SK-N-SH (cell line): ENCODE measurements at regions not wholly inside any gene's neighbourhood (a gene's known extent, or its start where the extent isn't known, plus 50 kb on each side); places are given as distances from the start of the nearest gene placed in this dataset.
"Not testable (repeated sequence)": the region's sequence is repeated elsewhere in the genome, so short reads cannot be mapped to it uniquely, and the experiment has no call there.

Experiments
- CTCF ChIA-PET: fragments of 300-600, 350-600 bp; formaldehyde crosslinking; extraction: SDS; loops from one replicate; lab custom pipeline; 2021; lab: Yijun Ruan, JAX
- POLR2A ChIA-PET: fragments of 350-600 bp; sonication (Branson Sonifier 250); formaldehyde crosslinking; extraction: SDS; loops from one replicate; lab custom pipeline; 2020; ENCODE audit warnings: antibody characterized with exemption, inconsistent platforms; lab: Yijun Ruan, JAX
- DNase-seq: peaks from one replicate; pipeline ENCODE4 v3.0.0; 2012
- H2AFZ ChIP-seq: fragments of 200-600 bp; sonication (generic); 2 replicates; pipeline ENCODE4 v1.8.1; 2016; ENCODE audit warnings: antibody characterized with exemption, mild to moderate bottlenecking, low read depth
- H3F3A ChIP-seq: fragments of 200-600 bp; sonication (generic); replicated peaks from 2 replicates; pipeline ENCODE3; 2016; ENCODE audit warnings: antibody characterized with exemption, mild to moderate bottlenecking; ENCODE audit not compliant: insufficient read depth
- H3K27ac ChIP-seq, 2 experiments: fragments of 200-500 bp in 1 of 2; fragments of 200-600 bp in 1 of 2; sonication (Bioruptor generic) in 1 of 2; sonication (generic), shearing (Covaris generic) in 1 of 2; 2 replicates each; pipeline versions ENCODE4 v1.5.1 to v1.6.1; 2014 to 2016; ENCODE audit warnings: low read depth in 2 of 2, inconsistent platforms in 1 of 2, low read length in 1 of 2, mild to moderate bottlenecking in 1 of 2, mixed read lengths in 1 of 2
- H3K27me3 ChIP-seq: fragments of 200-600 bp; sonication (generic), shearing (Covaris generic); 2 replicates; pipeline ENCODE4 v1.6.1; 2016; ENCODE audit warnings: mixed run types; ENCODE audit not compliant: insufficient read depth
- H3K36me3 ChIP-seq, 2 experiments: fragments of 200-500 bp in 1 of 2; fragments of 200-600 bp in 1 of 2; sonication (Bioruptor generic) in 1 of 2; sonication (generic) in 1 of 2; replicated peaks in 1 of 2; 2 replicates each; pipeline versions ENCODE3 to v1.5.1; 2014 to 2016; ENCODE audit warnings: low read length in 1 of 2, mild to moderate bottlenecking in 1 of 2; ENCODE audit not compliant: insufficient read depth in 2 of 2, control insufficient read depth in 1 of 2
- H3K4me1 ChIP-seq, 2 experiments: fragments of 200-500 bp in 1 of 2; fragments of 200-600 bp in 1 of 2; sonication (Bioruptor generic) in 1 of 2; sonication (generic), shearing (Covaris generic) in 1 of 2; 2 replicates each; pipeline versions ENCODE4 v1.5.1 to v1.6.1; 2014 to 2016; ENCODE audit warnings: low read depth in 1 of 2, low read length in 1 of 2, mixed run types in 1 of 2; ENCODE audit not compliant: insufficient read depth in 2 of 2, control insufficient read depth in 1 of 2
- H3K4me2 ChIP-seq: fragments of 200-600 bp; sonication (generic), shearing (Covaris generic); 2 replicates; pipeline ENCODE4 v1.6.1; 2017; ENCODE audit warnings: mixed run types
- H3K4me3 ChIP-seq, 2 experiments: fragments of 200-500 bp in 1 of 2; fragments of 200-600 bp in 1 of 2; sonication (Bioruptor generic) in 1 of 2; sonication (generic), shearing (Covaris generic) in 1 of 2; 2 replicates each; pipeline versions ENCODE4 v1.5.1 to v1.8.1; 2014 to 2016; ENCODE audit warnings: low read depth in 2 of 2, inconsistent platforms in 1 of 2, low read length in 1 of 2, mild to moderate bottlenecking in 1 of 2, mixed read lengths in 1 of 2, moderate library complexity in 1 of 2
- H3K79me2 ChIP-seq: fragments of 200-600 bp; sonication (generic); 2 replicates; pipeline ENCODE4 v1.8.1; 2017; ENCODE audit warnings: mild to moderate bottlenecking; ENCODE audit not compliant: insufficient read depth
- H3K9ac ChIP-seq: fragments of 200-600 bp; sonication (generic); 2 replicates; pipeline ENCODE4 v1.6.1; 2017; ENCODE audit warnings: mixed run types
- H3K9me2 ChIP-seq: fragments of 200-600 bp; sonication (generic); 2 replicates; pipeline ENCODE4 v1.6.1; 2017; ENCODE audit warnings: mixed run types
- H3K9me3 ChIP-seq: fragments of 200-600 bp; sonication (generic); 2 replicates; pipeline ENCODE4 v1.6.1; 2017; ENCODE audit warnings: mixed run types, mild to moderate bottlenecking, moderate library complexity
- H4K20me1 ChIP-seq: fragments of 200-600 bp; sonication (generic); 2 replicates; pipeline ENCODE4 v1.6.1; 2017; ENCODE audit warnings: mild to moderate bottlenecking, mixed run types; ENCODE audit not compliant: insufficient read depth
- CHD2 ChIP-seq: fragments of 150-350 bp; IDR thresholded peaks from 2 replicates; pipeline ENCODE4 v1.6.1; 2018; ENCODE audit warnings: low read length; ENCODE audit not compliant: partially characterized antibody
- ELF1 ChIP-seq: IDR thresholded peaks from 2 replicates; pipeline ENCODE4 v1.4.0; 2012
- EP300 ChIP-seq, 2 experiments: IDR thresholded peaks; 2 replicates each; pipeline versions ENCODE4 v1.4.0 to v1.6.1; 2012; ENCODE audit warnings: borderline replicate concordance in 1 of 2, low read depth in 1 of 2, low read length in 1 of 2
- FOSL2 ChIP-seq: IDR thresholded peaks from 2 replicates; pipeline ENCODE4 v1.4.0; 2012; ENCODE audit warnings: low read depth, mild to moderate bottlenecking, moderate library complexity, borderline replicate concordance
- FOXJ3 ChIP-seq: sonication (generic); formaldehyde crosslinking; IDR thresholded peaks from 2 replicates; pipeline ENCODE4 v1.5.1; 2020; ENCODE audit warnings: mild to moderate bottlenecking, missing genetic modification reagents
- GABPA ChIP-seq: IDR thresholded peaks from 2 replicates; pipeline ENCODE4 v1.4.0; 2012; ENCODE audit warnings: low read depth, mild to moderate bottlenecking
- JUND ChIP-seq: IDR thresholded peaks from 2 replicates; pipeline ENCODE4 v1.4.0; 2012
- MEF2A ChIP-seq: IDR thresholded peaks from 2 replicates; pipeline ENCODE4 v1.4.0; 2012; ENCODE audit warnings: low read depth, borderline replicate concordance
- MXI1 ChIP-seq: IDR thresholded peaks from 2 replicates; pipeline ENCODE4 v1.6.1; 2012; ENCODE audit warnings: mild to moderate bottlenecking, low read depth, low read length, improper control_type of control experiment
- NFIC ChIP-seq: IDR thresholded peaks from 2 replicates; pipeline ENCODE4 v1.4.0; 2012; ENCODE audit warnings: borderline replicate concordance
- POLR2AphosphoS5 ChIP-seq: IDR thresholded peaks from 2 replicates; pipeline ENCODE4 v1.6.1; 2012; ENCODE audit warnings: low read depth, low read length
- RCOR1 ChIP-seq: fragments of 150-350 bp; IDR thresholded peaks from 2 replicates; pipeline ENCODE4 v1.6.1; 2017; ENCODE audit warnings: antibody characterized with exemption, low read length
- RXRA ChIP-seq: IDR thresholded peaks from 2 replicates; pipeline ENCODE4 v1.4.0; 2012; ENCODE audit warnings: low read depth, mild to moderate bottlenecking, borderline replicate concordance
- TAF1 ChIP-seq: IDR thresholded peaks from 2 replicates; pipeline ENCODE4 v1.6.1; 2012; ENCODE audit warnings: low read depth, mild to moderate bottlenecking, low read length, moderate library complexity, borderline replicate concordance
- TEAD4 ChIP-seq: IDR thresholded peaks from 2 replicates; pipeline ENCODE4 v1.4.0; 2012; ENCODE audit warnings: mild to moderate bottlenecking, borderline replicate concordance; ENCODE audit not compliant: insufficient read depth
- WGBS: methylation state at CpG from one replicate; pipeline ENCODE4 v1.1.6; 2017; ENCODE audit warnings: low lambda C conversion rate; 5-methylcytosine and 5-hydroxymethylcytosine counted together
- TF ChIP-seq, protein P1 (sequence below): fragments of 200-600 bp; sonication (generic); IDR thresholded peaks from 2 replicates; pipeline ENCODE4 v1.6.1; 2017; ENCODE audit warnings: antibody characterized with exemption, mild to moderate bottlenecking, moderate library complexity
- TF ChIP-seq, protein P2 (sequence below): IDR thresholded peaks from 2 replicates; pipeline ENCODE4 v1.4.0; 2012; ENCODE audit warnings: low read depth, borderline replicate concordance
- TF ChIP-seq, protein P3 (sequence below): fragments of 150-350 bp; IDR thresholded peaks from 2 replicates; pipeline ENCODE4 v1.6.1; 2017; ENCODE audit warnings: antibody characterized with exemption, low read length, low read depth, borderline replicate concordance

DNA sequence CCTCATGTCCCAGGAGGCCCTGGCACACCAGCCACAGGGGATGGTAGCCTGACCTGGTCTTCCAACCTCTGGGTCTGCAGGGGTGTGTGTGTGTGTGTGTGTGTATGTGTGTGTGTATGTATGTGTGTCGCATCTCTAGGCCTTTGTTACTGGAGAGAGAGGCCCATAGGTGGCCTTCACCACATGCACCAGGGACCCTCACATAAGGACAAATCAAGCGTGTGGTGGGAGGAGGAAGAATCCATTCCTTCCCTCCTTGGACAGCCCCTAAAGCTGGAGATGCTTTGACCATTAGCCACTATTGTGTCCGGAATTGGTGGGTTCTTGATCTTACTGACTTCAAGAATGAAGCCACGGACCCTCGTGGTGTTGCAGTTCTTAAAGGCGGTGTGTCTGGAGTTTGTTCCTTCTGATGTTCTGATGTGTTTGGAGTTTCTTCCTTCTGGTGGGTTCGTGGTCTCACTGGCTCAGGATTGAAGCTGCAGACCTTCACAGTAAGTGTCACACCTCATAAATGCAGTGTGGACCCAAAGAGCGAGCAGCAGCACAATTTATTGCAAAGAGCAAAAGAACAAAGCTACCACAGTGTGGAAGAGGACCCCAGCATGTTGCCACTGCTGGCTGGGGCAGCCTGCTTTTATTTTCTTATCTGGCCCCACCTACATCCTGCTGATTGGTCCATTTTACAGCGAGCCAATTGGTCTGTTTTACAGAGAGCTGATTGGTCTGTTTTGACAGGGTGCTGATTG is 104.1 kb downstream of the DDX1 start:
- DNase-seq: no peak
- H3K27ac ChIP-seq: no peak overlapping the region
- H3K9me3 ChIP-seq: no peaks in the 10 kb centered on the region
- no peaks in the 10 kb centered on the region for H4K20me1 ChIP-seq
- H3K4me1 ChIP-seq: no peaks in the 10 kb centered on the region
- H3F3A ChIP-seq: no peaks in the 10 kb centered on the region
- H3K9ac ChIP-seq: no peak overlapping the region
- H3K4me2 ChIP-seq: no peak overlapping the region
- H3K4me3 ChIP-seq: no peak overlapping the region
- TF ChIP-seq EP300 (IDR thresholded peaks at IDR 0.05; ENCODE audit: borderline replicate concordance in 1 of 2, low read depth in 1 of 2, low read length in 1 of 2) (no peak), CHD2 (no peak), TEAD4 (no peak), MEF2A (no peak)
- TF ChIP-seq, protein P1, sequence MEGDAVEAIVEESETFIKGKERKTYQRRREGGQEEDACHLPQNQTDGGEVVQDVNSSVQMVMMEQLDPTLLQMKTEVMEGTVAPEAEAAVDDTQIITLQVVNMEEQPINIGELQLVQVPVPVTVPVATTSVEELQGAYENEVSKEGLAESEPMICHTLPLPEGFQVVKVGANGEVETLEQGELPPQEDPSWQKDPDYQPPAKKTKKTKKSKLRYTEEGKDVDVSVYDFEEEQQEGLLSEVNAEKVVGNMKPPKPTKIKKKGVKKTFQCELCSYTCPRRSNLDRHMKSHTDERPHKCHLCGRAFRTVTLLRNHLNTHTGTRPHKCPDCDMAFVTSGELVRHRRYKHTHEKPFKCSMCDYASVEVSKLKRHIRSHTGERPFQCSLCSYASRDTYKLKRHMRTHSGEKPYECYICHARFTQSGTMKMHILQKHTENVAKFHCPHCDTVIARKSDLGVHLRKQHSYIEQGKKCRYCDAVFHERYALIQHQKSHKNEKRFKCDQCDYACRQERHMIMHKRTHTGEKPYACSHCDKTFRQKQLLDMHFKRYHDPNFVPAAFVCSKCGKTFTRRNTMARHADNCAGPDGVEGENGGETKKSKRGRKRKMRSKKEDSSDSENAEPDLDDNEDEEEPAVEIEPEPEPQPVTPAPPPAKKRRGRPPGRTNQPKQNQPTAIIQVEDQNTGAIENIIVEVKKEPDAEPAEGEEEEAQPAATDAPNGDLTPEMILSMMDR: no peak
- TF ChIP-seq, protein P2, sequence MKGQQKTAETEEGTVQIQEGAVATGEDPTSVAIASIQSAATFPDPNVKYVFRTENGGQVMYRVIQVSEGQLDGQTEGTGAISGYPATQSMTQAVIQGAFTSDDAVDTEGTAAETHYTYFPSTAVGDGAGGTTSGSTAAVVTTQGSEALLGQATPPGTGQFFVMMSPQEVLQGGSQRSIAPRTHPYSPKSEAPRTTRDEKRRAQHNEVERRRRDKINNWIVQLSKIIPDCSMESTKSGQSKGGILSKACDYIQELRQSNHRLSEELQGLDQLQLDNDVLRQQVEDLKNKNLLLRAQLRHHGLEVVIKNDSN: no peak
- CTCF ChIA-PET: no interaction called here
- no peaks in the 10 kb centered on the region for H3K79me2 ChIP-seq
- H2AFZ ChIP-seq: no peak overlapping the region
- POLR2A ChIA-PET: no interaction called here
- 52% methylated on average over 9 of the region's 9 CpGs for WGBS
- H3K9me2 ChIP-seq: no peaks in the 10 kb centered on the region
- no peaks in the 10 kb centered on the region for H3K27me3 ChIP-seq
- no peaks in the 10 kb centered on the region for H3K36me3 ChIP-seq

DNA sequence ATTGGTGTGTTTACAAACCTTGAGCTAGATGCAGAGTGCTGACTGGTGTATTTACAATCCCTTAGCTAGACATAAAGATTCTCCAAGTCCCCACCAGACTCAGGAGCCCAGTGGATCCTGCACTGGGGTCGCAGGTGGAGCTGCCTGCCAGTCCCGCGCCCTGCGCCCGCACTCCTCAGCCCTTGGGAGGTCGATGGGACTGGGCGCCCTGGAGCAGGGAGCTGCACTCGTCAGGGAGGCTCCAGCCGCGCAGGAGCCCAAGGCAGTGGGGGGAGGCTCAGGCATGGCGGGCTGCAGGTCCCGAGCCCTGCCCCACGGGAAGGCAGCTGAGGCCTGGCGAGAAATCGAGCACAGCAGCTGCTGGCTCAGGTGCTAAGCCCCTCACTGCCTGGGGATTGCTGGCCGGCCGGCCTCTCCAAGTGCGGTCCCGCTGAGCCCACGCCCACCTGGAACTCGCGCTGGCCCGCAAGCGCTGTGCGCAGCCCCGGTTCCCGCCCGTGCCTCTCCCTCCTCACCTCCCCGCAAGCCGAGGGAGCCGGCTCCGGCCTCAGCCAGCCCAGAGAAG is 105.0 kb downstream of the DDX1 start:
- H3K27me3 ChIP-seq, H3K4me3 ChIP-seq, DNase-seq, H3K9ac ChIP-seq, H3K79me2 ChIP-seq, H3K4me1 ChIP-seq, CTCF ChIA-PET, H3K9me3 ChIP-seq, H3K36me3 ChIP-seq, H3K27ac ChIP-seq, H2AFZ ChIP-seq, H4K20me1 ChIP-seq, H3K9me2 ChIP-seq, H3K4me2 ChIP-seq, H3F3A ChIP-seq, POLR2A ChIA-PET: not testable (repeated sequence)
- 73% methylated on average over 24 of the region's 32 CpGs for WGBS

DNA sequence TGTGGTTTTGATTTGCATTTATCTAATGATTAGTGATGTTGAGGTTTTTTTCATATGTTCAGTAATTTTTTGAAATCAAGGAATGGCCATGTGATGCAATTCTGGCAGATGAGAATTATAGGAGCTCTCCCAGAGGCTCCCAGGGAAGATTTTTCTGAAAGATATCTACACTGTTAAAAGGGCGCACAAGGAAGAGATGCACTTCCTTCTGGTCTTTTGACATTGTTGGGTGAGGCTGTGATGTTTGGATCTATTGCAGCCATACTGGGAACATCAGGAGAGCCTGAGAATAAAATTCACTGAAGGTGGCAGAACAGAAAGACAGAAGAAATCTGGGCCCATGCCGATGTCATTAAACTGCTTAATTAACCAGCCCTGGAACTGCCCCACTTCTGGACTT is 108.5 kb downstream of the DDX1 start:
- no peak overlapping the region for H3K9ac ChIP-seq
- no peak overlapping the region for H3K4me2 ChIP-seq
- no peaks in the 10 kb centered on the region for H3K36me3 ChIP-seq
- H3K79me2 ChIP-seq: no peaks in the 10 kb centered on the region
- 69% methylated on average over 2 of the region's 2 CpGs for WGBS
- no peaks in the 10 kb centered on the region for H3K9me2 ChIP-seq
- H3K4me1 ChIP-seq: peaks cover 0 to 3% of the 10 kb centered on the region in 2 experiments; a peak in 1 of 4 replicates
- no peak overlapping the region for H3K27ac ChIP-seq
- no peak for DNase-seq
- CTCF ChIA-PET: interaction anchor here (1.4 to 1.6 kb wide), 2 partner anchors 9 to 26 kb away, joined by 3 to 4 read pairs; no protein-coding TSS in a partner anchor
- H3K4me3 ChIP-seq: no peak overlapping the region
- no peak overlapping the region for H2AFZ ChIP-seq
- H3F3A ChIP-seq: no peaks in the 10 kb centered on the region
- POLR2A ChIA-PET: no interaction called here
- no peaks in the 10 kb centered on the region for H3K9me3 ChIP-seq
- no peaks in the 10 kb centered on the region for H4K20me1 ChIP-seq
- H3K27me3 ChIP-seq: no peaks in the 10 kb centered on the region
- TF ChIP-seq MXI1: no peak
- TF ChIP-seq, protein P2: no peak
- no peak for TF ChIP-seq JUND
- TF ChIP-seq FOXJ3 (CRISPR knock-in tag): no peak
- no peak for TF ChIP-seq TAF1
- no peak for TF ChIP-seq GABPA
- TF ChIP-seq POLR2AphosphoS5: no peak
- TF ChIP-seq, protein P3, sequence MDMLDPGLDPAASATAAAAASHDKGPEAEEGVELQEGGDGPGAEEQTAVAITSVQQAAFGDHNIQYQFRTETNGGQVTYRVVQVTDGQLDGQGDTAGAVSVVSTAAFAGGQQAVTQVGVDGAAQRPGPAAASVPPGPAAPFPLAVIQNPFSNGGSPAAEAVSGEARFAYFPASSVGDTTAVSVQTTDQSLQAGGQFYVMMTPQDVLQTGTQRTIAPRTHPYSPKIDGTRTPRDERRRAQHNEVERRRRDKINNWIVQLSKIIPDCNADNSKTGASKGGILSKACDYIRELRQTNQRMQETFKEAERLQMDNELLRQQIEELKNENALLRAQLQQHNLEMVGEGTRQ: no peak
- no peak for TF ChIP-seq FOSL2
- TF ChIP-seq NFIC: no peak
- TF ChIP-seq RXRA: no peak
- TF ChIP-seq RCOR1: no peak
- TF ChIP-seq ELF1: no peak
